Stimulated activated naive CD8-positive, alpha-beta T cell treated with anti-CD3 and anti-CD28 coated beads, Interleukin-15, amount 100 ng/mL, for 72 hours (primary cell): ENCODE measurements at regions not wholly inside any gene's neighbourhood (a gene's known extent, or its start where the extent isn't known, plus 50 kb on each side); places are given as distances from the start of the nearest gene placed in this dataset.
"Not testable (repeated sequence)": the region's sequence is repeated elsewhere in the genome, so short reads cannot be mapped to it uniquely, and the experiment has no call there.

Source experiments
- ATAC-seq: fragments of 150-1000 bp; cut with Tn5 transposase; 2 replicates; pipeline ENCODE4 v1.10.0; 2021; ENCODE audit warnings: mild to moderate bottlenecking, moderate library complexity
- DNase-seq, 2 donors: peaks; one replicate each; pipeline ENCODE4 v3.0.0; 2021 to 2022
- H3K27ac Mint-ChIP-seq, 2 donors: one replicate each; pipeline ENCODE4 v1.8.0; 2022; ENCODE audit warnings: mild to moderate bottlenecking in 2 of 2, mixed read lengths in 2 of 2, moderate library complexity in 2 of 2
- H3K27me3 Mint-ChIP-seq: one replicate; pipeline ENCODE4 v1.8.0; 2022; ENCODE audit warnings: mixed read lengths
- H3K4me1 Mint-ChIP-seq: one replicate; pipeline ENCODE4 v1.8.0; 2022; ENCODE audit warnings: mild to moderate bottlenecking, mixed read lengths
- H3K4me3 Mint-ChIP-seq, 2 donors: one replicate each; pipeline ENCODE4 v1.8.0; 2022; ENCODE audit warnings: mild to moderate bottlenecking in 2 of 2, mixed read lengths in 2 of 2, moderate library complexity in 1 of 2
- H3K9me3 Mint-ChIP-seq, 2 donors: one replicate each; pipeline ENCODE4 v1.8.0; 2022; ENCODE audit warnings: mixed read lengths in 2 of 2

DNA sequence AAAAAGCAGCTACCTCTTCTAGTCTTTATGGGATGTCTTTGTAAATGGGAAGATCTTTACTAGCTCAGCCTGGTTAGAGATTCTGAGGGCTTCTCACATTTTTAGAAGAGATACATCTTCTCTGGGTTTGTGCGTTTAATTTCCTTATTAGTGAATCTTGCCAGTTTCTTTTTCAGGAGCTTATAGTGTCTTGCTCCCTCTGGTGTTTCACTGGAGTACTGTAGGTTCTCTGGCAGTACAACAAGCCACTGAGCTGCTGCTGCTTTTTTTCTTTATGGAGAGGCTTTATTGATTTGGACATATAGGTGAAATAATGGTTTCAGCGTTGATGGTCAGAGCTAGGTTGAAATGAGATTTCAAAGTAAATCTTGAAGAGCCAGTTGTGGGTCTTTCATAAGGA is 82.9 kb downstream of the LAS1L start:
- no peak overlapping the region for H3K4me3 Mint-ChIP-seq
- DNase-seq (peak in 1 of 2 donors; percentile 1), ATAC-seq (no peak)
- no peak overlapping the region for H3K27ac Mint-ChIP-seq
- H3K4me1 Mint-ChIP-seq = no peaks in the 10 kb centered on the region
- peaks cover 6 to 7% of the 10 kb centered on the region in 2 donors for H3K9me3 Mint-ChIP-seq
- no peaks in the 10 kb centered on the region for H3K27me3 Mint-ChIP-seq

- ATAC-seq (no peak), DNase-seq (no peak)
- Mint-ChIP-seq H3K4me1 (no peaks in the 10 kb centered on the region), H3K4me3 (no peak overlapping the region), H3K27ac (no peak overlapping the region), H3K9me3 (peaks cover 5 to 18% of the 10 kb centered on the region in 2 donors), H3K27me3 (no peaks in the 10 kb centered on the region)
Measured at GRCh38 chrX:65420154-65420553, 114.4 kb downstream of the LAS1L start.

- H3K27me3 Mint-ChIP-seq = peaks cover 42% of the 10 kb centered on the region
- H3K4me3 Mint-ChIP-seq = peak overlapping the region in 1 of 2 donors; percentile 39
- not testable (repeated sequence) for H3K4me1 Mint-ChIP-seq, ATAC-seq, H3K27ac Mint-ChIP-seq, DNase-seq
- H3K9me3 Mint-ChIP-seq = peaks cover 0 to 17% of the 10 kb centered on the region in 2 donors
Measured at GRCh38 chrX:65407662-65408061, 126.9 kb downstream of the LAS1L start.

GRCh38 chrX:65407157-65407626 is 127.4 kb downstream of the LAS1L start:
- H3K27me3 Mint-ChIP-seq = peaks cover 42% of the 10 kb centered on the region
- DNase-seq = peak in 1 of 2 donors; percentile 13
- H3K9me3 Mint-ChIP-seq = peaks cover 0 to 17% of the 10 kb centered on the region in 2 donors
- no peak overlapping the region for H3K27ac Mint-ChIP-seq
- peak; percentile 60 for ATAC-seq
- H3K4me3 Mint-ChIP-seq = peak overlapping the region; percentile 81 to 86
- H3K4me1 Mint-ChIP-seq = peaks cover 7% of the 10 kb centered on the region

- H3K4me3 Mint-ChIP-seq = peak overlapping the region; percentile 81 to 86
- peak; percentile 81 for ATAC-seq
- H3K27me3 Mint-ChIP-seq = peaks cover 42% of the 10 kb centered on the region
- H3K9me3 Mint-ChIP-seq = peaks cover 0 to 17% of the 10 kb centered on the region in 2 donors
- peaks cover 7% of the 10 kb centered on the region for H3K4me1 Mint-ChIP-seq
- H3K27ac Mint-ChIP-seq = no peak overlapping the region
- DNase-seq = peak; percentile 26 to 30
Measured at GRCh38 chrX:65406532-65406931, 128.1 kb downstream of the LAS1L start.

DNA sequence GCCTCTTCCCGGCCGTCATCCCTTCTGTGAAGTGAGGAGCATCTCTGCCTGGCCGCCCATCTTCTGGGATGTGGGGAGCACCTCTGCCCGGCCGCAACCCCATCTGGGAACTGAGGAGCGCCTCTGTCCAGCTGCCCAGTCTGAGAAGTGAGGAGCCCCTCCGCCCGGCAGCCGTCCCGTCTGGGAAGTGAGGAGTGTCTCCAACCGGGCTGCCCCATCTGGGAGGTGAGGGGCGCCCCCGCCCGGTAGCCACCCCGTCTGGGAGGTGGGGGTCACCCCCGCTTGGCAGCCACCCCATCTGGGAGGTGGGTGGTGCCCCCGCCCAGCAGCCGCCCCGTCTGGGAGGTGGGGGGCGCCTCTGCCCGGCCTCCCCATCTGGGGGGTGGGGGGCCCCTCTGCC is 142.3 kb downstream of the LAS1L start:
- Mint-ChIP-seq H3K9me3 (peaks cover 5 to 34% of the 10 kb centered on the region in 2 donors), H3K4me1 (no peaks in the 10 kb centered on the region), H3K4me3 (no peak overlapping the region), H3K27me3 (no peaks in the 10 kb centered on the region), H3K27ac (no peak overlapping the region)
- DNase-seq (no peak), ATAC-seq (peak; percentile 69)

- DNase-seq, H3K27me3 Mint-ChIP-seq, H3K27ac Mint-ChIP-seq, ATAC-seq, H3K4me1 Mint-ChIP-seq, H3K4me3 Mint-ChIP-seq: not testable (repeated sequence)
- H3K9me3 Mint-ChIP-seq = peaks cover 5 to 31% of the 10 kb centered on the region in 2 donors
Measured at GRCh38 chrX:65389120-65389519, 145.5 kb downstream of the LAS1L start.
